Stomach smooth muscle (tissue), 2 donors: ENCODE measurements at regions not wholly inside any gene's neighbourhood (a gene's known extent, or its start where the extent isn't known, plus 50 kb on each side); places are given as distances from the start of the nearest gene placed in this dataset.

Experiments
- H3K27ac ChIP-seq: one replicate; pipeline ENCODE4 v1.7.0; 2013; ENCODE audit warnings: mild to moderate bottlenecking, low read length, inconsistent platforms
- H3K27me3 ChIP-seq, 2 donors: one replicate each; pipeline ENCODE4 v1.7.0; 2013; ENCODE audit warnings: low read length in 2 of 2; ENCODE audit not compliant: insufficient read depth in 2 of 2, control insufficient read depth in 1 of 2
- H3K36me3 ChIP-seq, 2 donors: one replicate each; pipeline ENCODE4 v1.7.0; 2013; ENCODE audit warnings: low read length in 2 of 2; ENCODE audit not compliant: control insufficient read depth in 2 of 2, insufficient read depth in 2 of 2
- H3K4me1 ChIP-seq: one replicate; pipeline ENCODE4 v1.7.0; 2013; ENCODE audit warnings: low read length; ENCODE audit not compliant: control insufficient read depth, insufficient read depth
- H3K4me3 ChIP-seq, 2 donors: one replicate each; pipeline ENCODE4 v1.7.0; 2013; ENCODE audit warnings: low read length in 2 of 2
- H3K9ac ChIP-seq, 2 donors: one replicate each; pipeline ENCODE4 v1.7.0; 2013; ENCODE audit warnings: low read length in 2 of 2, mild to moderate bottlenecking in 1 of 2
- H3K9me3 ChIP-seq, 2 donors: one replicate each; pipeline ENCODE4 v1.7.0; 2013; ENCODE audit warnings: low read length in 2 of 2; ENCODE audit not compliant: control insufficient read depth in 2 of 2
- donor health status: healthy.
- donor health status: Pancreatic carcinoma.

GRCh38 chr18:57974585-57975265, 69.3 kb upstream of the NEDD4L start:
- H3K4me1 ChIP-seq, result no peaks in the 10 kb centered on the region
- H3K4me3 ChIP-seq, result no peak overlapping the region
- H3K9me3 ChIP-seq, result no peaks in the 10 kb centered on the region
- H3K27me3 ChIP-seq, result peaks cover 0 to 2% of the 10 kb centered on the region in 2 donors
- H3K9ac ChIP-seq, result no peak overlapping the region
- H3K27ac ChIP-seq, result no peak overlapping the region
- no peaks in the 10 kb centered on the region for H3K36me3 ChIP-seq

- Histone ChIP-seq H3K4me3 (no peak overlapping the region), H3K36me3 (no peaks in the 10 kb centered on the region), H3K9ac (no peak overlapping the region), H3K4me1 (no peaks in the 10 kb centered on the region), H3K9me3 (no peaks in the 10 kb centered on the region), H3K27me3 (peaks cover 0 to 2% of the 10 kb centered on the region in 2 donors), H3K27ac (no peak overlapping the region)
These were observed 70.1 kb upstream of the NEDD4L start for GRCh38 chr18:57973889-57974288.

DNA sequence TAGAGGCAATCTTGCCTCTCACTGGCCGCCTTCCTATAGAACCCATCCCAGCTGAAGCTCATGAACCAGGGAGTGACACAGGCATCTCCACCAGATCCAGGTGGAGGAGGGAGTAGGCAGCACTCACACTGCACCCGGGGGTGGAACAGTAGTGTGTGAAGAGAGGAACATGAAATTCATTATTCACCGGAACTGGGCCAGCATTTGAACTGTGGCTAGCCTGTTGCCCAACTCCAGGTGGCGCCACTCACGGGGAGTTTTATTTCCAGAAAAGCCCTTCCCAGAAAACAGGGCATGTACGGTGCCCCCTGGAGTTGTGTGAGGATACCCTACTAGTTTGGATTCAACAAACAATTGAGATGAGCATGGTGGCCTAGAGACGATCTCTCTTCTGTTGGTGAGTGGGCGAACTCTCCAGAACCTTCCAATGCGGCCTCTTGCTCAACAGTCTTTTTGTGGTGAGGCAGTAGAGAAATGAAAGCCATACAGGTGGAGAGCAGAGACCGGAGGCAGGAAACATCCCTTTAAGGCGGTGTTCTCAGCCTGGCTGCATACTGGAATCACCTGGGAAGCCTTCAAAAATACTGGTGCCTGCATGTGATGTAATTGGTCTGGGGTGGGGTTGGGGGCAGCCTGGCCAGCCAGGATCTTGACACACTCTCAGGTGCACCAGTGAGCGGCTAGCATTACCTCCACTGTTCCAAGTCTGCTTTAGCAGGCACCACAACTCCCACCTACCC, 73.5 kb upstream of the NEDD4L start:
- Histone ChIP-seq H3K9me3 (no peaks in the 10 kb centered on the region), H3K27me3 (peaks cover 0 to 2% of the 10 kb centered on the region in 2 donors), H3K36me3 (no peaks in the 10 kb centered on the region), H3K4me3 (no peak overlapping the region), H3K27ac (no peak overlapping the region), H3K4me1 (no peaks in the 10 kb centered on the region), H3K9ac (no peak overlapping the region)

- Histone ChIP-seq H3K9ac (no peak overlapping the region), H3K4me3 (no peak overlapping the region), H3K4me1 (no peaks in the 10 kb centered on the region), H3K36me3 (no peaks in the 10 kb centered on the region), H3K9me3 (peaks cover 0 to 4% of the 10 kb centered on the region in 2 donors), H3K27ac (no peak overlapping the region), H3K27me3 (peaks cover 0 to 2% of the 10 kb centered on the region in 2 donors)
These were observed 74.2 kb upstream of the NEDD4L start for GRCh38 chr18:57969824-57970223.

- peaks cover 0 to 4% of the 10 kb centered on the region in 2 donors for H3K9me3 ChIP-seq
- no peaks in the 10 kb centered on the region for H3K4me1 ChIP-seq
- no peaks in the 10 kb centered on the region for H3K36me3 ChIP-seq
- no peak overlapping the region for H3K4me3 ChIP-seq
- H3K27ac ChIP-seq, result no peak overlapping the region
- H3K9ac ChIP-seq, result no peak overlapping the region
- H3K27me3 ChIP-seq, result no peaks in the 10 kb centered on the region
These were observed 78.8 kb upstream of the NEDD4L start for GRCh38 chr18:57965246-57965645.

GRCh38 chr18:57961876-57962505, 82.0 kb upstream of the NEDD4L start:
- no peaks in the 10 kb centered on the region for H3K4me1 ChIP-seq
- H3K36me3 ChIP-seq, result no peaks in the 10 kb centered on the region
- H3K9ac ChIP-seq, result no peak overlapping the region
- no peak overlapping the region for H3K4me3 ChIP-seq
- peaks cover 0 to 4% of the 10 kb centered on the region in 2 donors for H3K9me3 ChIP-seq
- H3K27me3 ChIP-seq, result no peaks in the 10 kb centered on the region
- no peak overlapping the region for H3K27ac ChIP-seq

DNA sequence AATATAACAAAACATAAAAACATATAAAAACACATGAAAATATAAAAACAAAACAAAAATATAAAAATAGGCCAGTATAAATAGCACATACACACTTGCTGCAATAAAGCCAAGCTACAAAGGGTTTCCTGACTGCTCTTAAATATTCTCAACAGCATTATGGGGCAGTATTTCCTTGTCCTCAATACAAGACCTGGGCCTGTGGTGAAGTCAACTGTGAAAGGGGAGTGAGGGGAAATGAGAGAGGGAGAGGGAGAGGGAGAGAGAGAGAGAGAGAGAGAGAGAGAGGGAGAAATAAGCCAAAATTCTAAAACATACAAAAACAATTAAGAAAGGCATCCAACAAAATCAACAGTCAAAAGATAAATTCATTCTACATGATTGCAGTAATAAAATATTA, 82.6 kb upstream of the NEDD4L start:
- Histone ChIP-seq H3K36me3 (no peaks in the 10 kb centered on the region), H3K27me3 (no peaks in the 10 kb centered on the region)

GRCh38 chr18:57959278-57959677, 84.7 kb upstream of the NEDD4L start:
- Histone ChIP-seq H3K4me3 (no peak overlapping the region), H3K27me3 (no peaks in the 10 kb centered on the region), H3K9me3 (no peaks in the 10 kb centered on the region), H3K36me3 (no peaks in the 10 kb centered on the region), H3K9ac (no peak overlapping the region), H3K4me1 (no peaks in the 10 kb centered on the region), H3K27ac (no peak overlapping the region)

More for the DNA sequence above, 82.6 kb upstream of the NEDD4L start:
- Histone ChIP-seq H3K27ac (no peak overlapping the region), H3K9me3 (peaks cover 0 to 4% of the 10 kb centered on the region in 2 donors), H3K4me1 (no peaks in the 10 kb centered on the region), H3K9ac (no peak overlapping the region), H3K4me3 (no peak overlapping the region)

DNA sequence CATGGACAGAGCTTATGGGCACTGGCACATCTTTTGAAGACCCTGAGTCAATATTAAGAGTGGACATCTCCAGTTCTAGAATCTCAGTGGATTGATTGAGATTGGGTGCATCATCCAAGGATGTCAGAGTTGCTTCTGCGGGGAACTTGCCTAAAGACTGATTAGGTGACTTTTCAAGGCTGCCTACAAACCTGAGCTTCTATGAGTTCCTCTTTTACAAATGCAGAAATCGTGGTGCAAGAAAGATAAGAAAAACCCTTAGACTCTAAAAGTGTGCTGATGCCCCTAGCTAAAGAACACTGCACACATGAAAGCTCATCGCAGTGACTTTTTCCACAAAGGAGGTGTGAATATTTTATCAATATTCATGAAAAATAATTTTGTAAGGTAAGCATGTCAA, 86.8 kb upstream of the NEDD4L start:
- Histone ChIP-seq H3K36me3 (no peaks in the 10 kb centered on the region), H3K4me1 (peaks cover 4% of the 10 kb centered on the region), H3K9ac (no peak overlapping the region), H3K9me3 (no peaks in the 10 kb centered on the region), H3K27me3 (no peaks in the 10 kb centered on the region), H3K27ac (no peak overlapping the region), H3K4me3 (no peak overlapping the region)

DNA sequence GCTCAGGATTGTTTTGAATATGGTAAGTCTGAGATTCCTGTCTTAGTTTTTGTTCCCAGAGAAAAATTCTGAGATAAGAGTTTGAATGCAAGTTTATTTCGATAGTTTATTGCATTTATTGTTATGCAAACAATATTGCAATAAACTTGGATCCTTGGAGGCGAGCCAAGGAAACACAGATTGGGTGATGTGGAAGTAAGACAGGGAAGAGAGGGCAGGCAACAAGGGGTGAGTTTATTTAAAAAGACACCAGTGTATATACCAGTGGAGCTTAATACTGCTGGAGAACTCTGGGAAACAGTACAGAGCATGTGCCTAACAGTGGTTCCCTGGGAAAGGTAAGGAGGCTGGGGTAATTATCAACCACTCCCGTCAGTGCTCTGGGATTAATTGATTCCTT, 87.5 kb upstream of the NEDD4L start:
- no peaks in the 10 kb centered on the region for H3K9me3 ChIP-seq
- no peak overlapping the region for H3K9ac ChIP-seq
- H3K4me3 ChIP-seq, result no peak overlapping the region
- no peaks in the 10 kb centered on the region for H3K36me3 ChIP-seq
- H3K27me3 ChIP-seq, result no peaks in the 10 kb centered on the region
- H3K4me1 ChIP-seq, result peaks cover 8% of the 10 kb centered on the region
- no peak overlapping the region for H3K27ac ChIP-seq

GRCh38 chr18:57954935-57955334, 89.1 kb upstream of the NEDD4L start:
- H3K27ac ChIP-seq, result no peak overlapping the region
- peaks cover 8% of the 10 kb centered on the region for H3K4me1 ChIP-seq
- no peaks in the 10 kb centered on the region for H3K9me3 ChIP-seq
- no peaks in the 10 kb centered on the region for H3K36me3 ChIP-seq
- H3K9ac ChIP-seq, result no peak overlapping the region
- H3K27me3 ChIP-seq, result no peaks in the 10 kb centered on the region
- H3K4me3 ChIP-seq, result no peak overlapping the region
